Activated B cell treated with CpG ODN at 0.5 μM for 24 hours (primary cell): ENCODE measurements at regions not wholly inside any gene's neighbourhood (a gene's known extent, or its start where the extent isn't known, plus 50 kb on each side); places are given as distances from the start of the nearest gene placed in this dataset.

Experiments used
- ATAC-seq: fragments of 200-7000 bp; cut with Tn5 transposase; one replicate; pipeline ENCODE4 v1.10.0; 2021; ENCODE audit warnings: low read depth, mild to moderate bottlenecking, moderate library complexity
- CTCF ChIA-PET: fragments of 350-600 bp; sonication (Branson Sonifier 250); formaldehyde crosslinking; loops from one replicate; lab custom pipeline; 2021; ENCODE audit warnings: antibody characterized with exemption; lab: Charles Lee
- POLR2A ChIA-PET: fragments of 350-600 bp; sonication (Branson Sonifier 250); formaldehyde crosslinking; loops from one replicate; lab custom pipeline; 2021; ENCODE audit warnings: antibody characterized with exemption; lab: Charles Lee
- DNase-seq: peaks from one replicate; pipeline ENCODE4 v3.0.0; 2022
- H3K27ac Mint-ChIP-seq: one replicate; pipeline ENCODE4 v1.8.0; 2020; ENCODE audit warnings: mixed read lengths
- H3K27me3 Mint-ChIP-seq: one replicate; pipeline ENCODE4 v1.8.0; 2021; ENCODE audit warnings: mixed read lengths
- H3K36me3 Mint-ChIP-seq: one replicate; pipeline ENCODE4 v1.8.0; 2021; ENCODE audit warnings: low read depth, mixed read lengths
- H3K4me1 Mint-ChIP-seq: one replicate; pipeline ENCODE4 v1.8.0; 2021; ENCODE audit warnings: mixed read lengths
- H3K4me3 Mint-ChIP-seq: one replicate; pipeline ENCODE4 v1.8.0; 2020; ENCODE audit warnings: mild to moderate bottlenecking, mixed read lengths
- H3K9me3 Mint-ChIP-seq: one replicate; pipeline ENCODE4 v1.8.0; 2020; ENCODE audit warnings: mixed read lengths
- CTCF ChIP-seq: fragments of 200-600 bp; IDR thresholded peaks from one replicate; pipeline ENCODE4 v1.8.0; 2022; ENCODE audit warnings: antibody characterized with exemption, mild to moderate bottlenecking
- intact Hi-C: fragments of 100-400 bp; cut with micrococcal nuclease; formaldehyde crosslinking; loops from one replicate; pipeline ENCODE4 v1.15.1; 2024

GRCh38 chr2:144083211-144083610 is 436.7 kb downstream of the ZEB2 start:
- no peaks in the 10 kb centered on the region for H3K27me3 Mint-ChIP-seq

GRCh38 chr2:144082777-144083176 is 437.1 kb downstream of the ZEB2 start:
- DNase-seq (no peak), ATAC-seq (no peak)
- H3K36me3 Mint-ChIP-seq, result peaks cover 3% of the 10 kb centered on the region
- H3K27ac Mint-ChIP-seq, result no peak overlapping the region
- no peaks in the 10 kb centered on the region for H3K27me3 Mint-ChIP-seq
- POLR2A ChIA-PET, result no interaction called here
- TF ChIP-seq CTCF, result no peak
- no peaks in the 10 kb centered on the region for H3K9me3 Mint-ChIP-seq
- peaks cover 4% of the 10 kb centered on the region for H3K4me1 Mint-ChIP-seq
- CTCF ChIA-PET, result no interaction called here
- no peak overlapping the region for H3K4me3 Mint-ChIP-seq
- intact Hi-C loops, result no loop called here

More at GRCh38 chr2:144083211-144083610, 436.7 kb downstream of the ZEB2 start:
- Mint-ChIP-seq H3K4me3 (no peak overlapping the region), H3K27ac (no peak overlapping the region), H3K36me3 (peaks cover 3% of the 10 kb centered on the region), H3K4me1 (peaks cover 4% of the 10 kb centered on the region), H3K9me3 (no peaks in the 10 kb centered on the region)
- DNase-seq, result no peak
- POLR2A ChIA-PET, result no interaction called here
- TF ChIP-seq CTCF, result no peak
- intact Hi-C loops, result no loop called here
- CTCF ChIA-PET, result no interaction called here
- no peak for ATAC-seq

- intact Hi-C loops, result no loop called here
- DNase-seq, result no peak
- peaks cover 3% of the 10 kb centered on the region for H3K36me3 Mint-ChIP-seq
- no peak overlapping the region for H3K27ac Mint-ChIP-seq
- H3K9me3 Mint-ChIP-seq, result no peaks in the 10 kb centered on the region
- no peak overlapping the region for H3K4me3 Mint-ChIP-seq
- POLR2A ChIA-PET, result no interaction called here
- TF ChIP-seq CTCF, result no peak
- H3K4me1 Mint-ChIP-seq, result peaks cover 3% of the 10 kb centered on the region
- no peaks in the 10 kb centered on the region for H3K27me3 Mint-ChIP-seq
- CTCF ChIA-PET, result no interaction called here
- no peak for ATAC-seq
Measured at GRCh38 chr2:144082327-144082726, 437.6 kb downstream of the ZEB2 start.

GRCh38 chr2:144081272-144081671 is 438.6 kb downstream of the ZEB2 start:
- H3K27ac Mint-ChIP-seq, result no peak overlapping the region
- no peak for TF ChIP-seq CTCF
- peaks cover 3% of the 10 kb centered on the region for H3K36me3 Mint-ChIP-seq
- ATAC-seq (no peak), DNase-seq (no peak)
- intact Hi-C loops, result no loop called here
- no peaks in the 10 kb centered on the region for H3K9me3 Mint-ChIP-seq
- H3K27me3 Mint-ChIP-seq, result no peaks in the 10 kb centered on the region
- H3K4me1 Mint-ChIP-seq, result no peaks in the 10 kb centered on the region
- CTCF ChIA-PET, result no interaction called here
- POLR2A ChIA-PET, result no interaction called here
- no peak overlapping the region for H3K4me3 Mint-ChIP-seq

GRCh38 chr2:144079803-144080202 is 440.1 kb downstream of the ZEB2 start:
- ATAC-seq (no peak), DNase-seq (no peak)
- Mint-ChIP-seq H3K27me3 (no peaks in the 10 kb centered on the region), H3K27ac (no peak overlapping the region), H3K9me3 (no peaks in the 10 kb centered on the region), H3K36me3 (peaks cover 3% of the 10 kb centered on the region), H3K4me1 (no peaks in the 10 kb centered on the region), H3K4me3 (no peak overlapping the region)
- ChIA-PET POLR2A (no interaction called here), CTCF (no interaction called here)
- no peak for TF ChIP-seq CTCF
- intact Hi-C loops, result no loop called here
